A549 (cell line): ENCODE measurements at regions not wholly inside any gene's neighbourhood (a gene's known extent, or its start where the extent isn't known, plus 50 kb on each side); places are given as distances from the start of the nearest gene placed in this dataset.
A peak's percentile ranks its signal among the peaks of the same experiment; 100 is the strongest.

Experiments used
- ATAC-seq, 2 experiments: fragments of 200-7000 bp in 1 of 2; fragments of >200 bp in 1 of 2; cut with Nextera tagmentation in 1 of 2; cut with Tn5 transposase in 1 of 2; 3 replicates each; pipeline versions ENCODE4 v1.8.0 to v1.9.1; 2018 to 2020; ENCODE audit warnings: mild to moderate bottlenecking in 1 of 2, moderate library complexity in 1 of 2
- CTCF ChIA-PET: fragments of 300-600 bp; sonication (Branson Sonifier 250); formaldehyde crosslinking; extraction: SDS; loops from one replicate; lab custom pipeline; 2021; ENCODE audit warnings: antibody characterized with exemption, inconsistent platforms; lab: Yijun Ruan, JAX
- POLR2A ChIA-PET: fragments of 350-600 bp; formaldehyde crosslinking; extraction: SDS; loops from one replicate; lab custom pipeline; 2021; ENCODE audit warnings: antibody characterized with exemption, inconsistent platforms; lab: Yijun Ruan, JAX
- DNase-seq, 2 experiments: peaks; one replicate each; pipeline versions ENCODE4 v3.0.0 to v3.0.0-alpha.2; 2011 to 2016; ENCODE audit warnings: low read depth in 1 of 2, low spot score in 1 of 2
- FAIRE-seq: peaks from 2 replicates; lab custom pipeline; 2011; peaks lifted over from hg19 to GRCh38; lab: Jason Lieb, UNC
- H3K27ac ChIP-seq, 2 experiments: fragments of >200 bp; sonication (Bioruptor Twin); formaldehyde crosslinking; 3 replicates each; pipeline ENCODE4 v1.5.1; 2016 to 2017
- H3K4me1 ChIP-seq: fragments of >200 bp; sonication (Bioruptor Twin); formaldehyde crosslinking; 3 replicates; pipeline ENCODE4 v1.6.1; 2016
- H3K4me2 ChIP-seq: fragments of >200 bp; sonication (Bioruptor Twin); formaldehyde crosslinking; 3 replicates; pipeline ENCODE4 v1.6.1; 2016
- H3K4me3 ChIP-seq: fragments of >200 bp; sonication (Bioruptor Twin); formaldehyde crosslinking; 3 replicates; pipeline ENCODE4 v1.5.1; 2016
- H3K9me3 ChIP-seq: fragments of >200 bp; sonication (Bioruptor Twin); formaldehyde crosslinking; 3 replicates; pipeline ENCODE4 v1.6.1; 2016
- BHLHE40 ChIP-seq: IDR thresholded peaks from 2 replicates; pipeline ENCODE4 v1.6.1; 2012; ENCODE audit warnings: low read depth, low read length, inconsistent platforms
- CBX2 ChIP-seq: fragments of 200-600 bp; sonication (generic); IDR thresholded peaks from 2 replicates; pipeline ENCODE4 v1.6.1; 2016; ENCODE audit warnings: low read depth, mild to moderate bottlenecking, borderline replicate concordance
- CHD2 ChIP-seq: fragments of 150-350 bp; IDR thresholded peaks from 2 replicates; pipeline ENCODE4 v1.6.1; 2014; ENCODE audit warnings: low read length; ENCODE audit not compliant: partially characterized antibody
- CHD4 ChIP-seq: fragments of 200-600 bp; sonication (generic); IDR thresholded peaks from 2 replicates; pipeline ENCODE4 v1.6.1; 2016; ENCODE audit warnings: antibody characterized with exemption, mild to moderate bottlenecking, borderline replicate concordance
- EHF ChIP-seq: fragments of 250-450 bp; sonication (Bioruptor Pico); IDR thresholded peaks from 2 replicates; pipeline ENCODE4 v1.5.0; 2020; ENCODE audit warnings: mild to moderate bottlenecking
- ESRRA ChIP-seq: fragments of 150-350 bp; IDR thresholded peaks from 2 replicates; pipeline ENCODE4 v1.6.1; 2014; ENCODE audit warnings: mild to moderate bottlenecking, low read length, borderline replicate concordance
- FOSL2 ChIP-seq, 2 experiments: fragments of 450-650 bp in 1 of 2; fragments of >200 bp in 1 of 2; sonication (Bioruptor Twin) in 1 of 2; formaldehyde crosslinking; IDR thresholded peaks; 2 replicates each; pipeline versions ENCODE4 v1.5.0 to v1.6.1; 2016 to 2020; ENCODE audit warnings: mild to moderate bottlenecking in 1 of 2, moderate library complexity in 1 of 2
- FOXS1 ChIP-seq: fragments of 250-450 bp; sonication (Bioruptor Pico); IDR thresholded peaks from 2 replicates; pipeline ENCODE4 v1.5.0; 2020; ENCODE audit warnings: mild to moderate bottlenecking, moderate library complexity
- HDAC2 ChIP-seq: fragments of 200-600 bp; sonication (generic); IDR thresholded peaks from 2 replicates; pipeline ENCODE4 v1.6.1; 2016
- JUN ChIP-seq, 2 experiments: fragments of >200 bp; sonication (Bioruptor Twin); formaldehyde crosslinking; IDR thresholded peaks; 2 replicates in 1 of 2; 3 replicates in 1 of 2; pipeline ENCODE4 v1.6.1; 2016 to 2017
- JUNB ChIP-seq: fragments of >200 bp; sonication (Bioruptor Twin); formaldehyde crosslinking; IDR thresholded peaks from 2 replicates; pipeline ENCODE4 v1.6.1; 2016
- KDM1A ChIP-seq: fragments of 200-600 bp; sonication (generic); IDR thresholded peaks from 2 replicates; pipeline ENCODE4 v1.6.1; 2016; ENCODE audit warnings: low read depth, mild to moderate bottlenecking
- MYC ChIP-seq: IDR thresholded peaks from 2 replicates; pipeline ENCODE4 v1.6.1; 2012; ENCODE audit warnings: mild to moderate bottlenecking, inconsistent platforms, low read length, improper control_type of control experiment, borderline replicate concordance
- RARB ChIP-seq: fragments of 250-450 bp; sonication (Bioruptor Pico); IDR thresholded peaks from 2 replicates; pipeline ENCODE4 v1.8.0; 2021; ENCODE audit warnings: mild to moderate bottlenecking, moderate library complexity
- RCOR1 ChIP-seq: fragments of 150-350 bp; IDR thresholded peaks from 2 replicates; pipeline ENCODE4 v1.6.1; 2014; ENCODE audit warnings: antibody characterized with exemption, low read length, low read depth
- RFX5 ChIP-seq: fragments of 450-650 bp; IDR thresholded peaks from 2 replicates; pipeline ENCODE4 v1.7.1; 2014; ENCODE audit warnings: antibody characterized with exemption, mild to moderate bottlenecking, moderate library complexity
- RNF2 ChIP-seq: fragments of 200-600 bp; sonication (generic); IDR thresholded peaks from 2 replicates; pipeline ENCODE4 v1.6.1; 2016; ENCODE audit warnings: low read depth, mild to moderate bottlenecking, antibody characterized with exemption, moderate library complexity, borderline replicate concordance
- SMC3 ChIP-seq: fragments of >200 bp; sonication (Bioruptor Twin); formaldehyde crosslinking; IDR thresholded peaks from 3 replicates; pipeline ENCODE4 v1.6.1; 2018; ENCODE audit warnings: inconsistent platforms
- ZC3H11A ChIP-seq: fragments of 450-650 bp; IDR thresholded peaks from 2 replicates; pipeline ENCODE4 v1.6.1; 2014; ENCODE audit warnings: antibody characterized with exemption, mild to moderate bottlenecking
- ZFP36 ChIP-seq: fragments of 450-650 bp; IDR thresholded peaks from 2 replicates; pipeline ENCODE4 v1.6.1; 2014; ENCODE audit warnings: borderline replicate concordance; ENCODE audit not compliant: partially characterized antibody
- WGBS: methylation state at CpG from one replicate; pipeline ENCODE4 v1.1.6; 2017; ENCODE audit errors: missing lambda C conversion rate; 5-methylcytosine and 5-hydroxymethylcytosine counted together
- TF ChIP-seq, protein P1 (sequence below): fragments of 150-350 bp; IDR thresholded peaks from 2 replicates; pipeline ENCODE4 v1.6.1; 2014; ENCODE audit warnings: low read depth, mild to moderate bottlenecking, low read length
- TF ChIP-seq, protein P2 (sequence below): fragments of 250-450 bp; sonication (Bioruptor Pico); IDR thresholded peaks from 2 replicates; pipeline ENCODE4 v1.5.0; 2021; ENCODE audit warnings: mild to moderate bottlenecking, moderate library complexity, borderline replicate concordance

DNA sequence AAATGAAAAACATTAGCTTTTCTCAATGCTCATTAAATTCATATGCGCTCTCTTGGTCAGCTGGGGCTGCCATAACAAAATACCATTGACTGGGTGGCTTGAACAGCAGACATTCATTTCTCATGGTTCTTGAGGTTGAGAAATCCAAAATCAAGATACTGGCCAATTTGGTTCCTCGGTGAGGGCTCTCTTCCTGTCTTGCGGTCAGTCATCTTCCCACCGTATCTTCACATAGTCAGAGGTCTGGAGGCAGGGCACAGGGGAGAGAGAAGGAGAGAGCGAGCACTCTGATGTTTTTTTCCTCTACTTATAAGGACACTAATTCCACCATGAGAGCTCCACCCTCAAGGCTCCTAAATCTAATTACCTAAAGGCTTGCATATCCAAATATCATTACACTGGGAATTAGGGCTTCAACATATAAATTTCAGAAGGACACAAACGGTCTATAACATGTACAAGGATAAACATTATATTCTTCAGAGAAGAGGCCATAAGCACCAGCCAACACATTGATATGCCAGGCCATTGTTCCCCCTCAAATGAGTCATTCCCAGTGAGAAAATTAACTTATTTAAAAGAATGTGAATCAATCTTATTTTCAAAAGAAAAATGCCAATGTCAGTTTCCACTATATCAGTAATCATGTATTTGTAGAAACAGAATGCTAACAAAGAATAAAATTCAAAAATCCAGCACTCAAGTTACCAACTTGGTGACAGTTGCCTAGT lies 152.2 kb downstream of the BTG1 start:
- FAIRE-seq (no peak), DNase-seq (no peak), ATAC-seq (no peak)
- POLR2A ChIA-PET: no interaction called here
- Histone ChIP-seq H3K4me1 (no peaks in the 10 kb centered on the region), H3K9me3 (no peaks in the 10 kb centered on the region), H3K4me2 (no peak overlapping the region), H3K27ac (no peak overlapping the region), H3K4me3 (no peak overlapping the region)
- CTCF ChIA-PET: interaction anchor here (1.0 kb wide), 1 partner anchor 67 kb away, joined by 3 read pairs; no protein-coding TSS in a partner anchor
- WGBS: 81% methylated on average over 6 of the region's 6 CpGs
- TF ChIP-seq RCOR1: no peak
- TF ChIP-seq CHD4: no peak
- no peak for TF ChIP-seq RNF2
- TF ChIP-seq FOSL2 (IDR thresholded peaks at IDR 0.05): no peak
- TF ChIP-seq FOSL2 (CRISPR knock-in tag; IDR thresholded peaks at IDR 0.05): no peak
- TF ChIP-seq FOXS1: no peak

DNA sequence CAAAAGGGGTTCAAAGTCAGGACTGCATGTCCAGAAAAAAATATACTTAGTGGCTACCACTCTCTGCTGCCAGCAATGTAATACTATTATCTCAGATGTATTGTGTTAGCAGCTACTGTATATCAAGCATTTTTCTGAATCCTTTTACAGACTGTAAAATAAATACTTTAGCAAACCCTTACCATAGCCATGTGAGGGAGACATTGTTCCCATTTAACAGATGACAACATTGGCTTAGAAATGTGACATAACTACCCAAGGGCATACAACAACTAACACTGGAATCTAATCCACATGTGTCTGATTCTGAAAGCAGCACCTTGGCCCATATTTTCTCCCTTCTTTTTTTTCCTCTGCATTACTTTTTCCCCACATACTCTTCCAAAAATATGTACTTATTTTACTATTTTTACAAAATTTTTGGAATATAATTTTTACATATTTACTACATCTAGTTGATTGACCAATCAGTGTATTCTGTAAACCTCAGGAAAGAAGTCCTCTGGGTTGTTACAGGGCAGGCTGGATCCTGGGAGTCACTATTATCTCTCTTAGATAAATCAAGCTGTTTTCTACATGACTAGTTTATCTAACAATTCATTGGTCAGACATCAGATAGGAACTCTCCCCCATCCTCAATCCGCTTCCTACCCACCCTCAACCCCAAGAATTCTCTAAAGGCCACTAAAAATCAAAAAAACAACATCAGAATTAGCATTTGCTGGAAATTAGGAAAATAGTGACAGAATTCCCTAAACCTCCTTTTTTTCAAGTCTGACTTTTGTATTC lies 154.1 kb downstream of the BTG1 start:
- no peak overlapping the region for H3K4me2 ChIP-seq
- ATAC-seq: no peak
- peak in 1 of 2 experiments; percentile 33 for DNase-seq
- FAIRE-seq: no peak
- peaks cover 3% of the 10 kb centered on the region for H3K4me1 ChIP-seq
- H3K9me3 ChIP-seq: no peaks in the 10 kb centered on the region
- ChIA-PET POLR2A (no interaction called here), CTCF (interaction anchor here (0.8 kb wide), 1 partner anchor 9 kb away, joined by 3 read pairs; no protein-coding TSS in a partner anchor)
- H3K4me3 ChIP-seq: no peak overlapping the region
- no peak overlapping the region for H3K27ac ChIP-seq
- 77% methylated on average over 1 of the region's 1 CpG for WGBS
- no peak for TF ChIP-seq EHF (CRISPR knock-in tag)
- TF ChIP-seq JUN (IDR thresholded peaks at IDR 0.05): no peak
- no peak for TF ChIP-seq CHD2
- TF ChIP-seq MYC: no peak
- no peak for TF ChIP-seq ZFP36
- TF ChIP-seq RCOR1: no peak
- TF ChIP-seq KDM1A: no peak
- no peak for TF ChIP-seq RFX5
- no peak for TF ChIP-seq HDAC2
- no peak for TF ChIP-seq CBX2
- TF ChIP-seq SMC3: no peak
- no peak for TF ChIP-seq RARB (CRISPR knock-in tag)
- TF ChIP-seq JUNB: no peak
- TF ChIP-seq BHLHE40: no peak
- no peak for TF ChIP-seq ESRRA
- TF ChIP-seq, protein P1, sequence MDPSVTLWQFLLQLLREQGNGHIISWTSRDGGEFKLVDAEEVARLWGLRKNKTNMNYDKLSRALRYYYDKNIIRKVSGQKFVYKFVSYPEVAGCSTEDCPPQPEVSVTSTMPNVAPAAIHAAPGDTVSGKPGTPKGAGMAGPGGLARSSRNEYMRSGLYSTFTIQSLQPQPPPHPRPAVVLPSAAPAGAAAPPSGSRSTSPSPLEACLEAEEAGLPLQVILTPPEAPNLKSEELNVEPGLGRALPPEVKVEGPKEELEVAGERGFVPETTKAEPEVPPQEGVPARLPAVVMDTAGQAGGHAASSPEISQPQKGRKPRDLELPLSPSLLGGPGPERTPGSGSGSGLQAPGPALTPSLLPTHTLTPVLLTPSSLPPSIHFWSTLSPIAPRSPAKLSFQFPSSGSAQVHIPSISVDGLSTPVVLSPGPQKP: no peak
- TF ChIP-seq, protein P2, sequence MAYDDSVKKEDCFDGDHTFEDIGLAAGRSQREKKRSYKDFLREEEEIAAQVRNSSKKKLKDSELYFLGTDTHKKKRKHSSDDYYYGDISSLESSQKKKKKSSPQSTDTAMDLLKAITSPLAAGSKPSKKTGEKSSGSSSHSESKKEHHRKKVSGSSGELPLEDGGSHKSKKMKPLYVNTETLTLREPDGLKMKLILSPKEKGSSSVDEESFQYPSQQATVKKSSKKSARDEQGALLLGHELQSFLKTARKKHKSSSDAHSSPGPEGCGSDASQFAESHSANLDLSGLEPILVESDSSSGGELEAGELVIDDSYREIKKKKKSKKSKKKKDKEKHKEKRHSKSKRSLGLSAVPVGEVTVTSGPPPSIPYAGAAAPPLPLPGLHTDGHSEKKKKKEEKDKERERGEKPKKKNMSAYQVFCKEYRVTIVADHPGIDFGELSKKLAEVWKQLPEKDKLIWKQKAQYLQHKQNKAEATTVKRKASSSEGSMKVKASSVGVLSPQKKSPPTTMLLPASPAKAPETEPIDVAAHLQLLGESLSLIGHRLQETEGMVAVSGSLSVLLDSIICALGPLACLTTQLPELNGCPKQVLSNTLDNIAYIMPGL (CRISPR knock-in tag): no peak
- TF ChIP-seq ZC3H11A: no peak
- TF ChIP-seq, all 56 proteins: peak for 0
